H1 (cell line): ENCODE measurements at regions not wholly inside any gene's neighbourhood (a gene's known extent, or its start where the extent isn't known, plus 50 kb on each side); places are given as distances from the start of the nearest gene placed in this dataset.

Source experiments
- CTCF ChIA-PET: fragments of 300-600 bp; sonication (Branson Sonifier 250); formaldehyde crosslinking; loops from one replicate; lab custom pipeline; 2021; ENCODE audit not compliant: partially characterized antibody; lab: Charles Lee
- POLR2A ChIA-PET: fragments of 300-600 bp; sonication (Branson Sonifier 250); formaldehyde crosslinking; loops from one replicate; lab custom pipeline; 2021; ENCODE audit warnings: inconsistent platforms; ENCODE audit not compliant: partially characterized antibody; lab: Charles Lee
- DNase-seq, 2 experiments: peaks; one replicate each; pipeline versions ENCODE4 v3.0.0 to v3.0.0-alpha.2; 2010 to 2022; ENCODE audit warnings: low spot score in 2 of 2, low read depth in 1 of 2, mixed read lengths in 1 of 2
- FAIRE-seq: peaks from 2 replicates; lab custom pipeline; 2011; peaks lifted over from hg19 to GRCh38; lab: Jason Lieb, UNC
- H2AFZ ChIP-seq: 2 replicates; pipeline ENCODE4 v1.8.1; 2012; ENCODE audit warnings: low read length, inconsistent platforms
- H2AK5ac ChIP-seq: 2 replicates; pipeline ENCODE4 v1.6.1; 2013; ENCODE audit warnings: low read depth, low read length
- H2BK120ac ChIP-seq: replicated peaks from 2 replicates; pipeline ENCODE3; 2013; ENCODE audit warnings: low read depth, low read length, inconsistent platforms
- H2BK12ac ChIP-seq: 2 replicates; pipeline ENCODE4 v1.6.1; 2013; ENCODE audit warnings: low read depth, low read length
- H2BK15ac ChIP-seq: 2 replicates; pipeline ENCODE4 v1.6.1; 2013; ENCODE audit warnings: low read length
- H2BK20ac ChIP-seq: 2 replicates; pipeline ENCODE4 v1.6.1; 2013; ENCODE audit warnings: low read length
- H2BK5ac ChIP-seq: 2 replicates; pipeline ENCODE4 v1.6.1; 2013; ENCODE audit warnings: low read depth, low read length
- H3K14ac ChIP-seq: 2 replicates; pipeline ENCODE4 v1.6.1; 2013; ENCODE audit warnings: inconsistent platforms; ENCODE audit not compliant: insufficient read length
- H3K18ac ChIP-seq: 2 replicates; pipeline ENCODE4 v1.6.1; 2013; ENCODE audit warnings: low read length; ENCODE audit errors: extremely low read depth
- H3K23ac ChIP-seq: 2 replicates; pipeline ENCODE4 v1.6.1; 2013; ENCODE audit warnings: inconsistent platforms; ENCODE audit not compliant: insufficient read length
- H3K23me2 ChIP-seq: 2 replicates; pipeline ENCODE4 v1.6.1; 2013; ENCODE audit warnings: low read depth, low read length
- H3K27ac ChIP-seq: 2 replicates; pipeline ENCODE4 v1.6.1; 2011; ENCODE audit warnings: low read depth, low read length, inconsistent platforms
- H3K27me3 ChIP-seq, 4 experiments: replicated peaks in 1 of 4; 1 replicate in 1 of 4; 2 replicates in 3 of 4; pipeline versions ENCODE4 v1.6.1 to v1.8.1; 2011 to 2013; ENCODE audit warnings: low read length in 3 of 4, mild to moderate bottlenecking in 3 of 4, inconsistent platforms in 2 of 4, mixed read lengths in 2 of 4, moderate library complexity in 1 of 4; ENCODE audit not compliant: control insufficient read depth in 3 of 4, insufficient read depth in 3 of 4; ENCODE audit errors: extremely low read depth in 1 of 4
- H3K36me3 ChIP-seq, 4 experiments: 2 replicates each; pipeline versions ENCODE4 v1.6.1 to v1.8.1; 2011 to 2013; ENCODE audit warnings: mild to moderate bottlenecking in 4 of 4, low read length in 3 of 4, moderate library complexity in 2 of 4, control low read depth in 1 of 4, inconsistent platforms in 1 of 4; ENCODE audit not compliant: insufficient read depth in 4 of 4, control insufficient read depth in 2 of 4
- H3K4ac ChIP-seq: replicated peaks from 2 replicates; pipeline ENCODE3; 2013; ENCODE audit warnings: low read length, low read depth, mixed read lengths, inconsistent platforms; ENCODE audit not compliant: insufficient read length
- H3K4me1 ChIP-seq, 4 experiments: replicated peaks in 1 of 4; 1 replicate in 1 of 4; 2 replicates in 3 of 4; pipeline versions ENCODE4 v1.6.1 to v1.8.1; 2011 to 2013; ENCODE audit warnings: low read length in 3 of 4, inconsistent platforms in 2 of 4, mixed read lengths in 1 of 4; ENCODE audit not compliant: insufficient read depth in 4 of 4, control insufficient read depth in 3 of 4
- H3K4me2 ChIP-seq, 2 experiments: 2 replicates each; pipeline versions ENCODE4 v1.6.1 to v1.8.1; 2011 to 2013; ENCODE audit warnings: low read depth in 2 of 2, low read length in 2 of 2, control low read depth in 1 of 2, inconsistent platforms in 1 of 2, mild to moderate bottlenecking in 1 of 2; ENCODE audit not compliant: insufficient read depth in 1 of 2
- H3K4me3 ChIP-seq, 4 experiments: fragments of 200-600, 300-600 bp in 1 of 4; sonication (generic), shearing (Covaris generic), sonication (Bioruptor Twin) in 1 of 4; 2 replicates each; pipeline versions ENCODE4 v1.5.1 to v1.8.1; 2011 to 2016; ENCODE audit warnings: low read length in 4 of 4, low read depth in 3 of 4, control low read depth in 2 of 4, inconsistent platforms in 2 of 4, mild to moderate bottlenecking in 2 of 4, mixed read lengths in 1 of 4, moderate library complexity in 1 of 4; ENCODE audit not compliant: insufficient read depth in 2 of 4; ENCODE audit errors: extremely low read depth in 1 of 4
- H3K56ac ChIP-seq: replicated peaks from 2 replicates; pipeline ENCODE3; 2013; ENCODE audit warnings: low read depth, mild to moderate bottlenecking, mixed read lengths, low read length, inconsistent platforms; ENCODE audit not compliant: insufficient read length
- H3K79me1 ChIP-seq: 2 replicates; pipeline ENCODE4 v1.6.1; 2013; ENCODE audit warnings: low read depth, low read length, control low read depth
- H3K79me2 ChIP-seq, 2 experiments: 2 replicates each; pipeline versions ENCODE4 v1.6.1 to v1.8.1; 2012 to 2013; ENCODE audit warnings: low read length in 2 of 2, mild to moderate bottlenecking in 2 of 2, inconsistent platforms in 1 of 2; ENCODE audit not compliant: insufficient read depth in 2 of 2, control insufficient read depth in 1 of 2
- H3K9ac ChIP-seq, 4 experiments: replicated peaks in 1 of 4; 1 replicate in 1 of 4; 2 replicates in 3 of 4; pipeline versions ENCODE4 v1.6.1 to v1.8.1; 2011 to 2013; ENCODE audit warnings: low read depth in 3 of 4, low read length in 3 of 4, control low read depth in 2 of 4, mild to moderate bottlenecking in 2 of 4, moderate library complexity in 2 of 4, inconsistent platforms in 1 of 4; ENCODE audit errors: extremely low read depth in 1 of 4
- H3K9me3 ChIP-seq, 2 experiments: 2 replicates each; pipeline versions ENCODE4 v1.6.1 to v1.8.1; 2012 to 2013; ENCODE audit warnings: mild to moderate bottlenecking in 2 of 2, moderate library complexity in 2 of 2, control low read depth in 1 of 2, inconsistent platforms in 1 of 2, low read depth in 1 of 2, low read length in 1 of 2, mixed read lengths in 1 of 2; ENCODE audit not compliant: insufficient read depth in 2 of 2
- H4K20me1 ChIP-seq, 2 experiments: replicated peaks in 1 of 2; 2 replicates each; pipeline versions ENCODE3 to v1.8.1; 2011 to 2013; ENCODE audit warnings: inconsistent platforms in 2 of 2, low read length in 2 of 2, mild to moderate bottlenecking in 1 of 2; ENCODE audit not compliant: insufficient read depth in 2 of 2, control insufficient read depth in 1 of 2
- H4K5ac ChIP-seq: 2 replicates; pipeline ENCODE4 v1.6.1; 2013; ENCODE audit warnings: low read length, low read depth, mixed read lengths, inconsistent platforms; ENCODE audit not compliant: insufficient read length
- H4K8ac ChIP-seq: 2 replicates; pipeline ENCODE4 v1.8.0; 2013; ENCODE audit warnings: mild to moderate bottlenecking, moderate library complexity, low read length, inconsistent platforms; ENCODE audit not compliant: insufficient read depth; ENCODE audit errors: extremely low read depth
- H4K91ac ChIP-seq: replicated peaks from 2 replicates; pipeline ENCODE3; 2013; ENCODE audit warnings: low read length, mixed read lengths, inconsistent platforms; ENCODE audit not compliant: insufficient read length
- BACH1 ChIP-seq: IDR thresholded peaks from 2 replicates; pipeline ENCODE4 v1.6.1; 2012; ENCODE audit warnings: low read length, improper control_type of control experiment
- CBX5 ChIP-seq: fragments of 300-800, 300-1000 bp; sonication (generic); IDR thresholded peaks from 2 replicates; pipeline ENCODE4 v1.7.1; 2016; ENCODE audit warnings: antibody characterized with exemption, low read length, low read depth
- EP300 ChIP-seq, 2 experiments: IDR thresholded peaks; 1 replicate in 1 of 2; 2 replicates in 1 of 2; pipeline ENCODE4 v1.6.1; 2011 to 2012; ENCODE audit warnings: low read depth in 2 of 2, low read length in 2 of 2, mild to moderate bottlenecking in 2 of 2, borderline replicate concordance in 1 of 2, inconsistent platforms in 1 of 2, moderate library complexity in 1 of 2
- EZH2 ChIP-seq: fragments of 200-600 bp; sonication (generic); IDR thresholded peaks from 2 replicates; pipeline ENCODE4 v1.7.1; 2012; ENCODE audit warnings: low read depth, mild to moderate bottlenecking, moderate library complexity, low read length, inconsistent platforms; ENCODE audit not compliant: severe bottlenecking
- JUN ChIP-seq: IDR thresholded peaks from 2 replicates; pipeline ENCODE4 v1.6.1; 2011; ENCODE audit warnings: low read depth, mild to moderate bottlenecking, improper control_type of control experiment, low read length
- MAFK ChIP-seq: IDR thresholded peaks from 2 replicates; pipeline ENCODE4 v1.6.1; 2012; ENCODE audit warnings: low read depth, mild to moderate bottlenecking, improper control_type of control experiment, low read length
- POLR2AphosphoS5 ChIP-seq: IDR thresholded peaks from 2 replicates; pipeline ENCODE4 v1.6.1; 2011; ENCODE audit warnings: low read depth, low read length
- SAP30 ChIP-seq: fragments of 300-600 bp; sonication (generic); IDR thresholded peaks from 2 replicates; pipeline ENCODE4 v1.7.1; 2012; ENCODE audit warnings: low read length, moderate library complexity, mild to moderate bottlenecking, inconsistent platforms; ENCODE audit not compliant: insufficient read depth, insufficient replicate concordance
- SP1 ChIP-seq: IDR thresholded peaks from 2 replicates; pipeline ENCODE4 v1.6.1; 2011; ENCODE audit warnings: low read depth, low read length
- SP2 ChIP-seq: IDR thresholded peaks from 2 replicates; pipeline ENCODE4 v1.6.1; 2012; ENCODE audit warnings: mild to moderate bottlenecking, low read length, inconsistent platforms
- SP4 ChIP-seq: IDR thresholded peaks from 2 replicates; pipeline ENCODE4 v1.6.1; 2012; ENCODE audit warnings: low read length, inconsistent platforms
- YY1 ChIP-seq: IDR thresholded peaks from 2 replicates; pipeline ENCODE4 v1.6.1; 2011; ENCODE audit warnings: low read depth, mild to moderate bottlenecking, low read length
- WGBS, 2 experiments: shearing (Covaris generic) in 1 of 2; methylation state at CpG; one replicate each; pipeline versions ENCODE4 v1.1.6 to v1.1.7; 2013 to 2015; ENCODE audit warnings: low lambda C conversion rate in 2 of 2, mixed read lengths in 2 of 2, inconsistent platforms in 1 of 2, low coverage in 1 of 2, missing lambda C conversion rate in 1 of 2; ENCODE audit not compliant: insufficient replicate concordance in 2 of 2, insufficient coverage in 1 of 2, insufficient read length in 1 of 2; ENCODE audit errors: extremely low coverage in 1 of 2, missing lambda C conversion rate in 1 of 2; 5-methylcytosine and 5-hydroxymethylcytosine counted together
- TF ChIP-seq, protein P1 (sequence below): IDR thresholded peaks from 2 replicates; pipeline ENCODE4 v1.6.1; 2011; ENCODE audit warnings: low read length, improper control_type of control experiment
- TF ChIP-seq, protein P2 (sequence below): IDR thresholded peaks from 2 replicates; pipeline ENCODE4 v1.6.1; 2011; ENCODE audit warnings: low read depth, mild to moderate bottlenecking, low read length; ENCODE audit not compliant: insufficient read depth

DNA sequence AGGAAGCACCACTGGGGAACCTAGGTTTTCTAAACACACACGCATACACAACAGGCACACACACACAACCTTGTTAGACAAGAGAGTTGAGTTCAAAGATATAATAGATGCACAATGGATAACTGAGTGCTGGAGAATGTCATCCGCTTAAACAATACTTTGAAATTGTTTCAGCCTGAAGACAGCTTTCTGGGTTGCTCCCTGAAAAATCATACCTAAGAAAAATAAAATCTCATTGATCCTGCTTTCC lies 126.1 kb downstream of the TMEM161B start:
- Histone ChIP-seq H2BK12ac (no peak overlapping the region), H3K9me3 (no peaks in the 10 kb centered on the region), H3K23ac (peak overlapping the region; percentile 19), H3K4ac (no peak overlapping the region), H2BK120ac (no peak overlapping the region), H2BK20ac (no peak overlapping the region), H3K27me3 (peaks cover 31 to 66% (median 55%) of the 10 kb centered on the region in 4 experiments), H4K91ac (no peak overlapping the region), H3K4me2 (peak overlapping the region; percentile 69 to 73), H3K79me2 (no peaks in the 10 kb centered on the region), H3K4me1 (peaks cover 6 to 27% (median 17%) of the 10 kb centered on the region in 4 experiments), H3K36me3 (no peaks in the 10 kb centered on the region), H3K56ac (no peak overlapping the region), H3K18ac (no peak overlapping the region), H3K23me2 (peaks cover 12% of the 10 kb centered on the region), H3K9ac (no peak overlapping the region), H2AK5ac (peak overlapping the region; percentile 90), H4K20me1 (peaks cover 2 to 4% of the 10 kb centered on the region in 2 experiments), H4K5ac (no peak overlapping the region), H3K79me1 (no peaks in the 10 kb centered on the region), H2BK5ac (no peak overlapping the region), H4K8ac (no peak overlapping the region), H3K14ac (no peak overlapping the region), H2AFZ (no peak overlapping the region), H2BK15ac (no peak overlapping the region), H3K4me3 (peak overlapping the region in 3 of 4 experiments; percentile 11 to 55 (median 14); a peak in 4 of 8 replicates), H3K27ac (no peak overlapping the region)
- no peak for DNase-seq
- ChIA-PET CTCF (interaction anchor here (0.8 to 2.5 kb wide), 4 partner anchors 48 to 548 kb away, joined by 3 to 9 read pairs (median 5); no protein-coding TSS in a partner anchor), POLR2A (interaction anchor here (1.0 kb wide), 1 partner anchor 538 kb away, joined by 3 read pairs; no protein-coding TSS in a partner anchor)
- WGBS, 2 experiments, result 8% methylated on average over 2 of the region's 2 CpGs; no CpG with 5 or more reads in 1 of the 2 experiments
- FAIRE-seq, result no peak
- TF ChIP-seq, protein P1, sequence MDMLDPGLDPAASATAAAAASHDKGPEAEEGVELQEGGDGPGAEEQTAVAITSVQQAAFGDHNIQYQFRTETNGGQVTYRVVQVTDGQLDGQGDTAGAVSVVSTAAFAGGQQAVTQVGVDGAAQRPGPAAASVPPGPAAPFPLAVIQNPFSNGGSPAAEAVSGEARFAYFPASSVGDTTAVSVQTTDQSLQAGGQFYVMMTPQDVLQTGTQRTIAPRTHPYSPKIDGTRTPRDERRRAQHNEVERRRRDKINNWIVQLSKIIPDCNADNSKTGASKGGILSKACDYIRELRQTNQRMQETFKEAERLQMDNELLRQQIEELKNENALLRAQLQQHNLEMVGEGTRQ, result no peak
- no peak for TF ChIP-seq CBX5
- TF ChIP-seq YY1, result no peak
- no peak for TF ChIP-seq POLR2AphosphoS5
- no peak for TF ChIP-seq EZH2
- TF ChIP-seq SP1, result no peak
- TF ChIP-seq SP4, result no peak
- no peak for TF ChIP-seq BACH1
- no peak for TF ChIP-seq JUN
- TF ChIP-seq SP2, result no peak
- no peak for TF ChIP-seq SAP30
- TF ChIP-seq MAFK, result no peak
- TF ChIP-seq, protein P2, sequence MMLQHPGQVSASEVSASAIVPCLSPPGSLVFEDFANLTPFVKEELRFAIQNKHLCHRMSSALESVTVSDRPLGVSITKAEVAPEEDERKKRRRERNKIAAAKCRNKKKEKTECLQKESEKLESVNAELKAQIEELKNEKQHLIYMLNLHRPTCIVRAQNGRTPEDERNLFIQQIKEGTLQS, result no peak
- TF ChIP-seq EP300 (IDR thresholded peaks at IDR 0.05; ENCODE audit: borderline replicate concordance in 1 of 2, low read depth in 2 of 2, low read length in 2 of 2), result no peak
